K562 (cell line): ENCODE measurements at regions not wholly inside any gene's neighbourhood (a gene's known extent, or its start where the extent isn't known, plus 50 kb on each side); places are given as distances from the start of the nearest gene placed in this dataset.

ENCODE experiments used
- ATF2 ChIP-seq: sonication (generic); formaldehyde crosslinking; IDR thresholded peaks from 2 replicates; pipeline ENCODE4 v1.8.1; 2022; ENCODE audit warnings: missing genetic modification reagents
- GATAD2B ChIP-seq: fragments of 450-650 bp; IDR thresholded peaks from 2 replicates; pipeline ENCODE4 v1.6.1; 2017; ENCODE audit warnings: mild to moderate bottlenecking, borderline replicate concordance
- HINFP ChIP-seq: fragments of 450-650 bp; conservative IDR thresholded peaks from 2 replicates; pipeline ENCODE4 v1.6.1; 2016; ENCODE audit warnings: missing genetic modification characterization, low read depth, mild to moderate bottlenecking, control low read depth, missing compliant biosample characterization
- HNRNPK ChIP-seq: fragments of 200-400 bp; formaldehyde crosslinking; IDR thresholded peaks from one replicate; pipeline ENCODE4 v1.6.1; 2018; ENCODE audit warnings: mild to moderate bottlenecking, low read depth, low read length; ENCODE audit not compliant: poor library complexity, severe bottlenecking
- ILF3 ChIP-seq: fragments of 450-650 bp; IDR thresholded peaks from 2 replicates; pipeline ENCODE4 v1.6.1; 2018; ENCODE audit warnings: antibody characterized with exemption, mild to moderate bottlenecking, moderate library complexity, borderline replicate concordance
- NCOR1 ChIP-seq: fragments of 450-650 bp; IDR thresholded peaks from 2 replicates; pipeline ENCODE4 v1.6.1; 2016; ENCODE audit warnings: mild to moderate bottlenecking, moderate library complexity
- NFRKB ChIP-seq: fragments of 450-650 bp; IDR thresholded peaks from 2 replicates; pipeline ENCODE4 v1.6.1; 2016; ENCODE audit warnings: low read depth
- RBM39 ChIP-seq: fragments of 200-400 bp; formaldehyde crosslinking; optimal IDR thresholded peaks from 2 replicates; pipeline ENCODE3; 2018; ENCODE audit warnings: low read depth, low read length
- SOX6 ChIP-seq: fragments of 450-650 bp; IDR thresholded peaks from 2 replicates; pipeline ENCODE4 v1.6.1; 2014; ENCODE audit warnings: mild to moderate bottlenecking
- SPI1 ChIP-seq: IDR thresholded peaks from 2 replicates; pipeline ENCODE4 v1.6.1; 2011; ENCODE audit warnings: low read depth, low read length, control low read depth, borderline replicate concordance
- USF2 ChIP-seq: sonication (generic); formaldehyde crosslinking; IDR thresholded peaks from 2 replicates; pipeline ENCODE4 v1.5.0; 2020; ENCODE audit warnings: missing genetic modification reagents
- ZNF232 ChIP-seq: sonication (generic); formaldehyde crosslinking; IDR thresholded peaks from 2 replicates; pipeline ENCODE4 v1.8.0; 2022; ENCODE audit warnings: mild to moderate bottlenecking, missing genetic modification reagents
- ZNF696 ChIP-seq: fragments of 250-450 bp; sonication (Bioruptor Pico); conservative IDR thresholded peaks from 2 replicates; pipeline ENCODE4 v1.4.0; 2020; ENCODE audit warnings: mild to moderate bottlenecking, moderate library complexity
- TF ChIP-seq, protein P1 (sequence below): IDR thresholded peaks from 3 replicates; pipeline ENCODE4 v1.6.1; 2011; ENCODE audit warnings: borderline replicate concordance, mild to moderate bottlenecking, moderate library complexity; ENCODE audit not compliant: insufficient read length; ENCODE audit errors: extremely low read depth
- TF ChIP-seq, protein P2 (sequence below): fragments of 250-450 bp; sonication (Bioruptor Pico); IDR thresholded peaks from 2 replicates; pipeline ENCODE4 v1.4.0; 2020; ENCODE audit warnings: mild to moderate bottlenecking, moderate library complexity
- TF ChIP-seq, protein P3 (sequence below): fragments of 450-650 bp; formaldehyde crosslinking; IDR thresholded peaks from 2 replicates; pipeline ENCODE4 v1.4.0; 2020; ENCODE audit warnings: mild to moderate bottlenecking, mixed read lengths

GRCh38 chr2:126503476-126503875 lies 152.5 kb upstream of the GYPC start (continued):
- TF ChIP-seq ILF3: no peak
- TF ChIP-seq ATF2 (CRISPR knock-in tag): no peak
- no peak for TF ChIP-seq HNRNPK
- TF ChIP-seq USF2 (CRISPR knock-in tag): no peak
- TF ChIP-seq, protein P1, sequence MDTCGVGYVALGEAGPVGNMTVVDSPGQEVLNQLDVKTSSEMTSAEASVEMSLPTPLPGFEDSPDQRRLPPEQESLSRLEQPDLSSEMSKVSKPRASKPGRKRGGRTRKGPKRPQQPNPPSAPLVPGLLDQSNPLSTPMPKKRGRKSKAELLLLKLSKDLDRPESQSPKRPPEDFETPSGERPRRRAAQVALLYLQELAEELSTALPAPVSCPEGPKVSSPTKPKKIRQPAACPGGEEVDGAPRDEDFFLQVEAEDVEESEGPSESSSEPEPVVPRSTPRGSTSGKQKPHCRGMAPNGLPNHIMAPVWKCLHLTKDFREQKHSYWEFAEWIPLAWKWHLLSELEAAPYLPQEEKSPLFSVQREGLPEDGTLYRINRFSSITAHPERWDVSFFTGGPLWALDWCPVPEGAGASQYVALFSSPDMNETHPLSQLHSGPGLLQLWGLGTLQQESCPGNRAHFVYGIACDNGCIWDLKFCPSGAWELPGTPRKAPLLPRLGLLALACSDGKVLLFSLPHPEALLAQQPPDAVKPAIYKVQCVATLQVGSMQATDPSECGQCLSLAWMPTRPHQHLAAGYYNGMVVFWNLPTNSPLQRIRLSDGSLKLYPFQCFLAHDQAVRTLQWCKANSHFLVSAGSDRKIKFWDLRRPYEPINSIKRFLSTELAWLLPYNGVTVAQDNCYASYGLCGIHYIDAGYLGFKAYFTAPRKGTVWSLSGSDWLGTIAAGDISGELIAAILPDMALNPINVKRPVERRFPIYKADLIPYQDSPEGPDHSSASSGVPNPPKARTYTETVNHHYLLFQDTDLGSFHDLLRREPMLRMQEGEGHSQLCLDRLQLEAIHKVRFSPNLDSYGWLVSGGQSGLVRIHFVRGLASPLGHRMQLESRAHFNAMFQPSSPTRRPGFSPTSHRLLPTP: no peak
- no peak for TF ChIP-seq NCOR1
- TF ChIP-seq, protein P2, sequence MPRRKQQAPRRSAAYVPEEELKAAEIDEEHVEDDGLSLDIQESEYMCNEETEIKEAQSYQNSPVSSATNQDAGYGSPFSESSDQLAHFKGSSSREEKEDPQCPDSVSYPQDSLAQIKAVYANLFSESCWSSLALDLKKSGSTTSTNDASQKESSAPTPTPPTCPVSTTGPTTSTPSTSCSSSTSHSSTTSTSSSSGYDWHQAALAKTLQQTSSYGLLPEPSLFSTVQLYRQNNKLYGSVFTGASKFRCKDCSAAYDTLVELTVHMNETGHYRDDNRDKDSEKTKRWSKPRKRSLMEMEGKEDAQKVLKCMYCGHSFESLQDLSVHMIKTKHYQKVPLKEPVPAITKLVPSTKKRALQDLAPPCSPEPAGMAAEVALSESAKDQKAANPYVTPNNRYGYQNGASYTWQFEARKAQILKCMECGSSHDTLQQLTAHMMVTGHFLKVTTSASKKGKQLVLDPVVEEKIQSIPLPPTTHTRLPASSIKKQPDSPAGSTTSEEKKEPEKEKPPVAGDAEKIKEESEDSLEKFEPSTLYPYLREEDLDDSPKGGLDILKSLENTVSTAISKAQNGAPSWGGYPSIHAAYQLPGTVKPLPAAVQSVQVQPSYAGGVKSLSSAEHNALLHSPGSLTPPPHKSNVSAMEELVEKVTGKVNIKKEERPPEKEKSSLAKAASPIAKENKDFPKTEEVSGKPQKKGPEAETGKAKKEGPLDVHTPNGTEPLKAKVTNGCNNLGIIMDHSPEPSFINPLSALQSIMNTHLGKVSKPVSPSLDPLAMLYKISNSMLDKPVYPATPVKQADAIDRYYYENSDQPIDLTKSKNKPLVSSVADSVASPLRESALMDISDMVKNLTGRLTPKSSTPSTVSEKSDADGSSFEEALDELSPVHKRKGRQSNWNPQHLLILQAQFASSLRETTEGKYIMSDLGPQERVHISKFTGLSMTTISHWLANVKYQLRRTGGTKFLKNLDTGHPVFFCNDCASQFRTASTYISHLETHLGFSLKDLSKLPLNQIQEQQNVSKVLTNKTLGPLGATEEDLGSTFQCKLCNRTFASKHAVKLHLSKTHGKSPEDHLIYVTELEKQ (CRISPR knock-in tag): no peak
- TF ChIP-seq NFRKB: no peak
- TF ChIP-seq, protein P3, sequence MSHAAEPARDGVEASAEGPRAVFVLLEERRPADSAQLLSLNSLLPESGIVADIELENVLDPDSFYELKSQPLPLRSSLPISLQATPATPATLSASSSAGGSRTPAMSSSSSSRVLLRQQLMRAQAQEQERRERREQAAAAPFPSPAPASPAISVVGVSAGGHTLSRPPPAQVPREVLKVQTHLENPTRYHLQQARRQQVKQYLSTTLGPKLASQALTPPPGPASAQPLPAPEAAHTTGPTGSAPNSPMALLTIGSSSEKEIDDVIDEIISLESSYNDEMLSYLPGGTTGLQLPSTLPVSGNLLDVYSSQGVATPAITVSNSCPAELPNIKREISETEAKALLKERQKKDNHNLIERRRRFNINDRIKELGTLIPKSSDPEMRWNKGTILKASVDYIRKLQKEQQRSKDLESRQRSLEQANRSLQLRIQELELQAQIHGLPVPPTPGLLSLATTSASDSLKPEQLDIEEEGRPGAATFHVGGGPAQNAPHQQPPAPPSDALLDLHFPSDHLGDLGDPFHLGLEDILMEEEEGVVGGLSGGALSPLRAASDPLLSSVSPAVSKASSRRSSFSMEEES: no peak
- no peak for TF ChIP-seq ZNF696 (CRISPR knock-in tag)
- TF ChIP-seq HINFP: no peak
- TF ChIP-seq SPI1: peak; percentile 75; the same call in 1 of the 2 replicates
- TF ChIP-seq RBM39: no peak
- no peak for TF ChIP-seq SOX6
- TF ChIP-seq GATAD2B: no peak
- TF ChIP-seq ZNF232 (CRISPR knock-in tag): no peak
